CD14-positive monocyte (primary cell): ENCODE measurements at regions not wholly inside any gene's neighbourhood (a gene's known extent, or its start where the extent isn't known, plus 50 kb on each side); places are given as distances from the start of the nearest gene placed in this dataset.

Experiments used
- DNase-seq, 3 donors: peaks; one replicate each; pipeline ENCODE4 v3.0.0-alpha.2; 2011 to 2022
- H2AFZ ChIP-seq: 2 replicates; pipeline ENCODE4 v1.6.0; 2012; ENCODE audit warnings: mild to moderate bottlenecking, low read depth, low read length, inconsistent platforms; ENCODE audit not compliant: insufficient read depth, poor library complexity, severe bottlenecking
- H3K27ac ChIP-seq, 2 donors: 1 replicate in 1 of 2; 2 replicates in 1 of 2; pipeline ENCODE4 v1.5.1; 2012 to 2013; ENCODE audit warnings: low read length in 2 of 2, control low read depth in 1 of 2, inconsistent platforms in 1 of 2, low read depth in 1 of 2, mild to moderate bottlenecking in 1 of 2
- H3K27me3 ChIP-seq, 2 donors: one replicate each; pipeline versions ENCODE4 v1.6.0 to v1.6.1; 2011 to 2013; ENCODE audit warnings: low read length in 2 of 2; ENCODE audit not compliant: control insufficient read depth in 2 of 2, insufficient read depth in 2 of 2
- H3K36me3 ChIP-seq, 2 donors: replicated peaks in 1 of 2; 1 replicate in 1 of 2; 2 replicates in 1 of 2; pipeline versions ENCODE4 v1.5.1 to v1.6.1; 2012 to 2013; ENCODE audit warnings: low read length in 2 of 2, control low read depth in 1 of 2, inconsistent platforms in 1 of 2, mild to moderate bottlenecking in 1 of 2; ENCODE audit not compliant: insufficient read depth in 2 of 2, control insufficient read depth in 1 of 2
- H3K4me1 ChIP-seq, 2 donors: 1 replicate in 1 of 2; 2 replicates in 1 of 2; pipeline versions ENCODE4 v1.5.1 to v1.6.1; 2012 to 2013; ENCODE audit warnings: low read length in 2 of 2, control low read depth in 1 of 2, inconsistent platforms in 1 of 2, mild to moderate bottlenecking in 1 of 2, moderate library complexity in 1 of 2; ENCODE audit not compliant: insufficient read depth in 2 of 2, control insufficient read depth in 1 of 2
- H3K4me2 ChIP-seq: replicated peaks from 2 replicates; pipeline ENCODE3; 2012; ENCODE audit warnings: low read length, moderate library complexity, mild to moderate bottlenecking; ENCODE audit not compliant: poor library complexity, severe bottlenecking; ENCODE audit errors: extremely low read depth
- H3K4me3 ChIP-seq, 3 experiments: fragments of 200-600 bp in 1 of 3; sonication (generic) in 1 of 3; replicated peaks in 1 of 3; 1 replicate in 2 of 3; 2 replicates in 1 of 3; pipeline ENCODE4 v1.5.1; 2011 to 2013; ENCODE audit warnings: low read length in 3 of 3, mild to moderate bottlenecking in 3 of 3, control low read depth in 2 of 3, low read depth in 2 of 3, inconsistent platforms in 1 of 3, moderate library complexity in 1 of 3
- H3K79me2 ChIP-seq: 2 replicates; pipeline ENCODE4 v1.6.0; 2012; ENCODE audit warnings: mild to moderate bottlenecking, control low read depth, inconsistent platforms, low read length, moderate library complexity; ENCODE audit not compliant: insufficient read depth
- H3K9ac ChIP-seq: 2 replicates; pipeline ENCODE4 v1.6.0; 2017; ENCODE audit warnings: low read length, mild to moderate bottlenecking; ENCODE audit not compliant: insufficient read depth, poor library complexity, severe bottlenecking
- H3K9me3 ChIP-seq, 2 donors: replicated peaks in 1 of 2; 1 replicate in 1 of 2; 2 replicates in 1 of 2; pipeline versions ENCODE4 v1.5.1 to v1.6.1; 2012 to 2013; ENCODE audit warnings: low read length in 2 of 2, control low read depth in 1 of 2; ENCODE audit not compliant: control insufficient read depth in 1 of 2, insufficient read depth in 1 of 2
- H4K20me1 ChIP-seq: 2 replicates; pipeline ENCODE4 v1.6.0; 2012; ENCODE audit warnings: mild to moderate bottlenecking, low read length, control low read depth, moderate library complexity; ENCODE audit not compliant: insufficient read depth
- H3K27ac Mint-ChIP-seq, 7 donors: one replicate each; pipeline ENCODE4 v1.8.0; 2020; ENCODE audit warnings: mild to moderate bottlenecking in 7 of 7, mixed read lengths in 7 of 7, moderate library complexity in 6 of 7, inconsistent platforms in 2 of 7
- H3K27me3 Mint-ChIP-seq, 3 donors: one replicate each; pipeline ENCODE4 v1.8.0; 2021 to 2022; ENCODE audit warnings: low read depth in 3 of 3, mild to moderate bottlenecking in 3 of 3, mixed read lengths in 3 of 3, moderate library complexity in 3 of 3, inconsistent platforms in 1 of 3
- H3K36me3 Mint-ChIP-seq, 2 donors: one replicate each; pipeline ENCODE4 v1.8.0; 2020; ENCODE audit warnings: mixed read lengths in 2 of 2, inconsistent platforms in 1 of 2, mild to moderate bottlenecking in 1 of 2
- H3K4me1 Mint-ChIP-seq: one replicate; pipeline ENCODE4 v1.8.0; 2020; ENCODE audit warnings: mild to moderate bottlenecking, mixed read lengths
- H3K4me3 Mint-ChIP-seq, 2 donors: one replicate each; pipeline ENCODE4 v1.8.0; 2020; ENCODE audit warnings: mild to moderate bottlenecking in 2 of 2, mixed read lengths in 2 of 2, moderate library complexity in 1 of 2
- H3K9me3 Mint-ChIP-seq, 7 donors: one replicate each; pipeline ENCODE4 v1.8.0; 2020 to 2022; ENCODE audit warnings: mixed read lengths in 7 of 7, mild to moderate bottlenecking in 6 of 7, moderate library complexity in 6 of 7, inconsistent platforms in 2 of 7
- CTCF ChIP-seq: fragments of 200-600 bp; IDR thresholded peaks from one replicate; pipeline ENCODE4 v1.8.0; 2022; ENCODE audit warnings: antibody characterized with exemption, mild to moderate bottlenecking
- WGBS: methylation state at CpG from one replicate; pipeline ENCODE4 v1.1.5; 2013; ENCODE audit warnings: missing lambda C conversion rate; ENCODE audit not compliant: insufficient coverage; 5-methylcytosine and 5-hydroxymethylcytosine counted together
- intact Hi-C, 2 donors: fragments of 100-400 bp; cut with micrococcal nuclease; formaldehyde crosslinking; loops; one replicate each; pipeline versions ENCODE4 v1.15.0 to v1.15.1; 2023

GRCh38 chr2:118697781-118698180 is 149.7 kb downstream of the EN1 start:
- Histone ChIP-seq H3K4me1 (no peaks in the 10 kb centered on the region), H3K4me3 (no peak overlapping the region), H3K4me2 (no peak overlapping the region), H2AFZ (no peak overlapping the region), H3K79me2 (no peaks in the 10 kb centered on the region), H3K27me3 (no peaks in the 10 kb centered on the region), H3K36me3 (no peaks in the 10 kb centered on the region), H3K27ac (no peak overlapping the region), H3K9ac (no peak overlapping the region), H3K9me3 (peaks cover 7 to 12% of the 10 kb centered on the region in 2 donors), H4K20me1 (no peaks in the 10 kb centered on the region)
- Mint-ChIP-seq H3K4me3 (no peak overlapping the region), H3K4me1 (no peaks in the 10 kb centered on the region), H3K9me3 (peaks cover 8 to 19% (median 14%) of the 10 kb centered on the region in 7 donors), H3K27me3 (peaks cover 0 to 8% (median 2%) of the 10 kb centered on the region in 3 donors), H3K27ac (no peak overlapping the region), H3K36me3 (no peaks in the 10 kb centered on the region)
- no peak for TF ChIP-seq CTCF
- no peak for DNase-seq
- intact Hi-C loops, result no loop called here

- H2AFZ ChIP-seq, result no peak overlapping the region
- peaks cover 7 to 15% of the 10 kb centered on the region in 2 donors for H3K9me3 ChIP-seq
- 50% methylated on average over 2 of the region's 6 CpGs for WGBS
Observed at GRCh38 chr2:118696786-118697465, 150.5 kb downstream of the EN1 start.

More at GRCh38 chr2:118696786-118697465, 150.5 kb downstream of the EN1 start:
- Mint-ChIP-seq H3K4me3 (no peak overlapping the region), H3K27me3 (peaks cover 0 to 8% (median 2%) of the 10 kb centered on the region in 3 donors), H3K27ac (no peak overlapping the region), H3K36me3 (no peaks in the 10 kb centered on the region), H3K9me3 (peaks cover 8 to 19% (median 15%) of the 10 kb centered on the region in 7 donors), H3K4me1 (no peaks in the 10 kb centered on the region)
- no peaks in the 10 kb centered on the region for H3K27me3 ChIP-seq
- H3K9ac ChIP-seq, result no peak overlapping the region
- H3K4me1 ChIP-seq, result no peaks in the 10 kb centered on the region
- no peaks in the 10 kb centered on the region for H3K36me3 ChIP-seq
- DNase-seq, result no peak
- H3K4me2 ChIP-seq, result no peak overlapping the region
- intact Hi-C loops, result no loop called here
- no peaks in the 10 kb centered on the region for H3K79me2 ChIP-seq
- H4K20me1 ChIP-seq, result no peaks in the 10 kb centered on the region
- no peak for TF ChIP-seq CTCF
- H3K27ac ChIP-seq, result no peak overlapping the region
- H3K4me3 ChIP-seq, result no peak overlapping the region
